Osteoblast (primary cell): ENCODE measurements at regions not wholly inside any gene's neighbourhood (a gene's known extent, or its start where the extent isn't known, plus 50 kb on each side); places are given as distances from the start of the nearest gene placed in this dataset.
A peak's percentile ranks its signal among the peaks of the same experiment; 100 is the strongest.

Experiments
- DNase-seq: peaks from one replicate; pipeline ENCODE4 v3.0.0; 2011; ENCODE audit warnings: low spot score, mixed read lengths; ENCODE audit not compliant: insufficient read length; ENCODE audit errors: missing footprints
- H2AFZ ChIP-seq: 2 replicates; pipeline ENCODE4 v1.6.0; 2011; ENCODE audit warnings: mild to moderate bottlenecking, low read length
- H3K27ac ChIP-seq: 2 replicates; pipeline ENCODE4 v1.5.1; 2011; ENCODE audit warnings: mild to moderate bottlenecking, low read depth, low read length, moderate library complexity
- H3K27me3 ChIP-seq: 2 replicates; pipeline ENCODE4 v1.6.0; 2012; ENCODE audit warnings: mild to moderate bottlenecking, control low read depth, inconsistent platforms, low read length, moderate library complexity; ENCODE audit not compliant: insufficient read depth
- H3K36me3 ChIP-seq: 2 replicates; pipeline ENCODE4 v1.5.1; 2011; ENCODE audit warnings: mild to moderate bottlenecking, low read length, control low read depth, moderate library complexity; ENCODE audit not compliant: insufficient read depth
- H3K4me1 ChIP-seq: 2 replicates; pipeline ENCODE4 v1.5.1; 2011; ENCODE audit warnings: mild to moderate bottlenecking, low read length, control low read depth, moderate library complexity; ENCODE audit not compliant: insufficient read depth
- H3K4me2 ChIP-seq: 2 replicates; pipeline ENCODE4 v1.6.0; 2011; ENCODE audit warnings: mild to moderate bottlenecking, low read length; ENCODE audit not compliant: insufficient read depth
- H3K4me3 ChIP-seq: fragments of 200-600 bp; sonication (generic); 3 replicates; pipeline ENCODE4 v1.5.1; 2012; ENCODE audit warnings: mild to moderate bottlenecking, low read length, inconsistent platforms; ENCODE audit not compliant: insufficient read depth
- H3K79me2 ChIP-seq: 2 replicates; pipeline ENCODE4 v1.6.0; 2012; ENCODE audit warnings: mild to moderate bottlenecking, low read length, control low read depth, inconsistent platforms; ENCODE audit not compliant: insufficient read depth
- H3K9me3 ChIP-seq: 2 replicates; pipeline ENCODE4 v1.5.1; 2011; ENCODE audit warnings: low read depth, low read length, control low read depth
- H4K20me1 ChIP-seq: 2 replicates; pipeline ENCODE4 v1.6.0; 2012; ENCODE audit warnings: mild to moderate bottlenecking, low read length, control low read depth; ENCODE audit not compliant: insufficient read depth
- TF ChIP-seq, protein P1 (sequence below): IDR thresholded peaks from 2 replicates; pipeline ENCODE4 v1.5.1; 2011; ENCODE audit warnings: mild to moderate bottlenecking, low read depth, low read length, moderate library complexity; ENCODE audit errors: extremely low read depth

- H4K20me1 ChIP-seq, result no peaks in the 10 kb centered on the region
- H3K4me3 ChIP-seq, result no peak overlapping the region
- no peak for DNase-seq
- H3K9me3 ChIP-seq, result no peaks in the 10 kb centered on the region
- H3K27me3 ChIP-seq, result no peaks in the 10 kb centered on the region
- H2AFZ ChIP-seq, result no peak overlapping the region
- H3K4me1 ChIP-seq, result no peaks in the 10 kb centered on the region
- H3K36me3 ChIP-seq, result no peaks in the 10 kb centered on the region
- no peak overlapping the region for H3K4me2 ChIP-seq
- H3K27ac ChIP-seq, result no peak overlapping the region
- TF ChIP-seq, protein P1, sequence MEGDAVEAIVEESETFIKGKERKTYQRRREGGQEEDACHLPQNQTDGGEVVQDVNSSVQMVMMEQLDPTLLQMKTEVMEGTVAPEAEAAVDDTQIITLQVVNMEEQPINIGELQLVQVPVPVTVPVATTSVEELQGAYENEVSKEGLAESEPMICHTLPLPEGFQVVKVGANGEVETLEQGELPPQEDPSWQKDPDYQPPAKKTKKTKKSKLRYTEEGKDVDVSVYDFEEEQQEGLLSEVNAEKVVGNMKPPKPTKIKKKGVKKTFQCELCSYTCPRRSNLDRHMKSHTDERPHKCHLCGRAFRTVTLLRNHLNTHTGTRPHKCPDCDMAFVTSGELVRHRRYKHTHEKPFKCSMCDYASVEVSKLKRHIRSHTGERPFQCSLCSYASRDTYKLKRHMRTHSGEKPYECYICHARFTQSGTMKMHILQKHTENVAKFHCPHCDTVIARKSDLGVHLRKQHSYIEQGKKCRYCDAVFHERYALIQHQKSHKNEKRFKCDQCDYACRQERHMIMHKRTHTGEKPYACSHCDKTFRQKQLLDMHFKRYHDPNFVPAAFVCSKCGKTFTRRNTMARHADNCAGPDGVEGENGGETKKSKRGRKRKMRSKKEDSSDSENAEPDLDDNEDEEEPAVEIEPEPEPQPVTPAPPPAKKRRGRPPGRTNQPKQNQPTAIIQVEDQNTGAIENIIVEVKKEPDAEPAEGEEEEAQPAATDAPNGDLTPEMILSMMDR, result peak; percentile 5
- no peaks in the 10 kb centered on the region for H3K79me2 ChIP-seq
These were observed 184.7 kb upstream of the PCDH15 start for GRCh38 chr10:54985732-54986131.

DNA sequence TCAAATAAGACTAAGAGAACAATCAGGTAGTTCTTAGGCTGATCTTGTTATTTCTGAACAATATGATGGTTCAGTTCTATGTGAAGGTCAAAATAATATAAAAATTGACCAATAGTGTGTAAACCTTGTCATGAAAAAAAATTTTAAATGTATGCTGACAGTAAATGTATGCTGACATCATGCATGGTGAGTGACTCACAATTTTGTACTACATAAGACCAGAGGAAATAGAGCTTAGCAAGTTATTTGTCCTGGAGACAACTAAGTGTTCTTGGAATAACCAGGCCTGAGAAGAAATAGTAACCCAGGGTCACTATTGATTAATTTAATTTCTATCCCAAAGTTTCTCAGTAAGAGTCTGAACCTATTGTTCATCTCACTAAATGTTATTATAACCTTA, 182.2 kb upstream of the PCDH15 start:
- no peaks in the 10 kb centered on the region for H3K4me1 ChIP-seq

GRCh38 chr10:54962134-54962900, 161.3 kb upstream of the PCDH15 start:
- Histone ChIP-seq H3K79me2 (no peaks in the 10 kb centered on the region), H3K9me3 (peaks cover 3% of the 10 kb centered on the region), H3K36me3 (no peaks in the 10 kb centered on the region), H3K4me1 (no peaks in the 10 kb centered on the region), H3K4me2 (no peak overlapping the region), H3K4me3 (no peak overlapping the region), H3K27me3 (no peaks in the 10 kb centered on the region), H4K20me1 (no peaks in the 10 kb centered on the region), H3K27ac (no peak overlapping the region), H2AFZ (no peak overlapping the region)
- TF ChIP-seq, protein P1, result no peak
- no peak for DNase-seq

More for the DNA sequence above, 182.2 kb upstream of the PCDH15 start:
- no peaks in the 10 kb centered on the region for H3K36me3 ChIP-seq
- no peak overlapping the region for H3K27ac ChIP-seq
- no peaks in the 10 kb centered on the region for H3K79me2 ChIP-seq
- no peaks in the 10 kb centered on the region for H3K9me3 ChIP-seq
- no peak for DNase-seq
- no peak overlapping the region for H3K4me2 ChIP-seq
- no peak overlapping the region for H2AFZ ChIP-seq
- no peaks in the 10 kb centered on the region for H3K27me3 ChIP-seq
- TF ChIP-seq, protein P1, result no peak
- H3K4me3 ChIP-seq, result no peak overlapping the region
- no peaks in the 10 kb centered on the region for H4K20me1 ChIP-seq

DNA sequence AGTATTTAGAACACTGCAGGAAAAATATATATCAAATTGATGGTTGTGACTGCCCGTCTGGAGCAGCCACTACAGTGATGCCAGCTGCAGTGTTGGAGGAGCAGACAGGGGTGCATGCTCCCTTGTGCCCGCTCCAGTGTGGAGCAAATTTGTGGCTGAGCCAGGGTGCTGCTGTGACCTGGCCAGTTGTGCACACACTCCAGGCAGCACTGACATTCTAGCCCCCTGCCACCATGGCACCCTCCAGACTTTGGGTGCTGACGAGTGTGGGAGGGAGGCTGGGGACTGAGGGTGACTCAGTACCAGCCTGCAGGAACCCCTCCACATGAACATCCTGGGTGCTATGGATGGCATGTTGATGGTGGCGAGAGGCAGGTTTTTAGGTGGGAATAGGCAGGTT, 160.0 kb upstream of the PCDH15 start:
- H3K27me3 ChIP-seq, result no peaks in the 10 kb centered on the region

More for the DNA sequence above, 160.0 kb upstream of the PCDH15 start:
- no peak for DNase-seq
- Histone ChIP-seq H2AFZ (no peak overlapping the region), H4K20me1 (no peaks in the 10 kb centered on the region), H3K27ac (no peak overlapping the region), H3K79me2 (no peaks in the 10 kb centered on the region), H3K36me3 (no peaks in the 10 kb centered on the region), H3K4me3 (no peak overlapping the region), H3K9me3 (peaks cover 3% of the 10 kb centered on the region), H3K4me1 (no peaks in the 10 kb centered on the region), H3K4me2 (no peak overlapping the region)
- TF ChIP-seq, protein P1, result no peak
